ENCODE measurements at regions not wholly inside any gene's neighbourhood (a gene's known extent, or its start where the extent isn't known, plus 50 kb on each side); places are given as distances from the start of the nearest gene placed in this dataset.

DNA sequence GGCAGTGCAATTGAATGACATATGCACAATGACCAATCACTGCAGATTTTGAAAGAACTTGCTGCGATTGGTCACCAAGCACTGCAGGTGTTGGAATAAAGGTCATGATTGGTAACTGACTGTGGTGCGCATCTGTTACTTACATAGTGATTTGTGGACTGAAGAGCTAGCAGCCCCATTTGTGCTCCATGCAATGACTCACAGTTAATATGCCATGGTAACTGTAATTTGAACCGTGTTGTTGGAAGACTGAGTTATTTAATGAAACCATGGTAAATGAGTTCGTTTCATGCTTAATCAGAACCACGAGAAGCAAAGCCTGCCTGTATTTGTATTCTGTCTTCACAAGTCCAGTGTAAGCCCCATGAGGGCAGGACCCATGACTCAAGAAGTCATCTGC is 220.5 kb downstream of the TJP1 start:
- DNase-seq (ENCODE audit: low spot score): no peak

DNA sequence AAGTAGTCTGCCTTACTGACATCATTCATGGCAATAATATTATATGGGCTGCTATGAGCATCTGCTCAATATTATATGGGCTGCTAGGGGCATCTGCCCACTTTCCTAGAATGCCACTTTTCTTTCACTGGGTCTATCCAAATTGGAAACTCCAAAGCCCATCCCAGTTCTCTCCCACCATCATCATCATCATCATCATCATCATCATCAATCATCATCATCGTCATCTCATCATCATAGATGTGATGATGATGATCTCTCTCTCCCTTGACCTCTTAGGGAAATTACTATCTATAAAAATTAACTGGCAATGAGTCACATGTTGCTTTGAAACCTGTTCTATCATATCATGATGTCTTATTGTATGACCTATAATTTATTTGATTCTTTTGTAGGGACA is 222.0 kb downstream of the TJP1 start:
- DNase-seq (ENCODE audit: low spot score): no peak

DNA sequence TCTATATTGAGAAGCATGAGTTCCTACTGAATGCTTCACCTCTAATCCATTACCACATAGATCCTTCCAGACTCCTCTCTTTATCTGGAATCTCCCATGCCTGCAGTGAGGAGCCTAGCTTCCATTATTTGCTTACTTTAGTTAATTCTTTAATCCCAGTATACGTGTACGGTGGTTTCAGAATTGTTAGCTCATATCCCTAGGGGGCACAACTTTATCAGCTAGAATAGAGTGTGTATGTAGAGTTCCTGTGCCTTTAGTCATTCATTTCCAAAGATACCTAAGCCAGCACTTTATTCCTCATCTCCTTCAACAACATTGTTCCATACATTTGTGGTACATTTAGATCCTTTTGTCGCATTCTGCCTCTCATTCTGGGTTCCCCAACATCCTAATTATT is 226.0 kb downstream of the TJP1 start:
- no peak for DNase-seq (ENCODE audit: low spot score)

DNA sequence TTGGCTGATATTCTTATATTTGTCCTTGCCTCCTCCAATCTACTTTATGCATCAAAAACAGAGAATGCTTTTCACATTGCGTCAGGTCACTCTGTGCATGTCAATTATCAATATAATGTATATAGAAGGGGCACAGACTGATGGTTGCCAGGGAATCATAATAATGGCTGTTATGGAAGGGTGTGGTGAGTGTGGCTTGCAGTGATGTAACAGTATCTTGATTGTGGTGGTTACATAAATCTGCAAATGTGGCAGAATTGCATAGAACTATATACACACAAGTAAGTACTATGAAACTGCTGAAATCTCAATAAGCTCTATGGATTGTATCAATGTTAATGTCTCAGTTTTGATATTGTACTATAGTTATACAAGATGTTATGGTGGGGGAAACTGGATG is 228.6 kb downstream of the TJP1 start:
- no peak for DNase-seq (ENCODE audit: low spot score)

DNA sequence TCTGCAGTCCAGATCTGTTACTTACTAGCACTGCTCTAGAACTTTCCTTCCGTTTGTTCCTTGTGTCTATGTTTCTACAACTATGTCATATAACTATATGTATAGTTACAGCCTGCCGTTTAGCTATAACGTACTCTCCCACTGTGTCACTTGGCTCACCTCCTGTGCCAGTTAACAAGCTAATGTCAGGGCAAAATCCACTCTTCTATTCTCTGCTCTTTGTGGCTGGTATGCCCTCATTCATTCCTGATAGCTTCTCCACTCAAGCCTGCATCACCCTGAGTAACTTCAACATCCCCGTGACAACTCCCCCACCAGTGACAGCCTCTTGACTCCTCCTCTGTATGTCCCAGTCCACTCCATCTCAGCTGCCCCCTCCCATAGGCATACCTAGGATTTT is 229.2 kb downstream of the TJP1 start:
- DNase-seq (ENCODE audit: low spot score): no peak

DNA sequence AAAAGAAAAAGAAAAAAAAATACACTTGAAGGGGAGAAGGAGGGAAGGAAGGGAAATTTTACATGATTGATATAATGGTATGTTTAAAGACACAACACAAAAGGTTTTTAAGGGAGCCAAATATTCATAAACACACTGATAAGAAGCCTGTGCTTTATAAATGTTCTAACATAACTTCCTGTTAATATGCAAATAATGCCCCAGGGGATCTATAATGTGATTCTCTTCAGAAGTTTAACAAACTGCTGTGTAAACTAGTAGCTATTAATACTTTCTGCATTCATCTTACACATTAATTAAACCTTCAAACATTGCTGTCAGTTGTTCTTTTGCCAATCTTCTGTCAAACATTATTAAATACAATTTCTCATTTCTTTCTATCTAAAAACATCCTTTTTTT is 231.6 kb downstream of the TJP1 start:
- no peak for DNase-seq (ENCODE audit: low spot score)

DNA sequence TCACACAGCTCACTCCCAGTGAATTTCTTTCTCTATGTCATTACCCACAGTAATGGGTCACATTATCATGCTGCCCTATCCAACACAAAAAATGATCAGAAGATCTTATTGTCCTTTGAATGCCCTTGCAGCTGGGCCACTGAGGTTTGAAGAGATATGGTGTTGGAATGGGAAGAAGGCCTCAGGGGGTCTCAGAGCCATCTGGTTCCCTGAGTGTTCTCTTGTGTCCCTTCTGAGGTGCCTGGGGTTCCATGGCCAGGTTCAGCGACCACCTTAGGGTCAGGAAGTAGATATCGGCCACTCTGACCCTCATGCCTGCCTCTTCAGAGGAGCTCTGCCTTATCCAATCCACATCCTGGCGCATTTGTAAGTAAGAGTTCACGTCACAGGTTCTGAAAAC is 232.3 kb downstream of the TJP1 start:
- no peak for DNase-seq (ENCODE audit: low spot score)

DNA sequence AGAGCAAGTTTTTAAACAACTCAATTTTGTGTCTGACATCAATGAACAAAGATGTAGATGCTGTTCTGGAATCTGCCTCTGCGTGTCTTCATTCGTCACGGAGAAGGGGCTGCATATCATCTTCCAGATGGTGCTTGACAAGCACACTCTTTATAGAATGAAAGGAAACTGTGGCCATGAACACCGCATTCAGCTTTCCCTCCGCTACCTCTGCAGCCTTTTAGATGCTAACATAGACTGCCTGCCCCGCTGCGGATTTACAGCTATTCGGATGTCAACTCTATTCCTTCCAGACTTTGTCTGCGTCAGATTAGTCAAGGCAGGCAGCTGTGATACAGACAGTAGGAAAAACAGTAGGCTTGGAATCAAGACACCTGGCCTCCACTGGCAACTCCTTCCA is 232.9 kb downstream of the TJP1 start:
- no peak for DNase-seq (ENCODE audit: low spot score)

DNA sequence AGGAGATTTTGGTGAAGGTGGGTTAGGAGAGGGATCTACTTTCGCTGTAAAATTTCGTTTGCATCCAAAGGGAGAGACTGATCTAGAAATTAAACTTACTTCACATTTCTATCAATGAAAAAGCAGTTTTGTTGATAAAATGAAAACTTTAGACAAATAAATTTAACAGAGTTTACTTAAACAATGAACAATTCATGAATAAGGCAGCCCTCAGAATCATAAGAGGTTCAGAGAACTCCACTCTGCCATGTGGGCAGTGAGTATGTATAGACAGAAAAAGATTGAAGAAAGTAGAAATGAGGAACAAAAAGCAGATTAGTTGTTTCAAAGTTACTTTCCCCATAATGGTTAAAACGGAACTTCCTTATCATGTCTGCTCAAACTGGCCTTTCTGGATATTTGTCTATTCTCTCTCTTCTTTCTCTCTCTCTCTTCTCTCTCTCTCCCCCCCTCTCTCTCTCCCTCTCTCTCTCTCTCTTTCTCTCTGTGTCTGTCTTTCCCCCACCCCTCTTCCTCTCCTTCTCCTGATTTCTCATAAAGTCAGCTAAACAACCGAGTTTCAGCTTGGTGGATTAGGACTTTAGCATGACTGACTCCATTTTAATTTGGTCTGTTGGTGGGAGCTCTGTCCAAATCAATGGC is 248.9 kb downstream of the TJP1 start:
- DNase-seq (ENCODE audit: low spot score): no peak

DNA sequence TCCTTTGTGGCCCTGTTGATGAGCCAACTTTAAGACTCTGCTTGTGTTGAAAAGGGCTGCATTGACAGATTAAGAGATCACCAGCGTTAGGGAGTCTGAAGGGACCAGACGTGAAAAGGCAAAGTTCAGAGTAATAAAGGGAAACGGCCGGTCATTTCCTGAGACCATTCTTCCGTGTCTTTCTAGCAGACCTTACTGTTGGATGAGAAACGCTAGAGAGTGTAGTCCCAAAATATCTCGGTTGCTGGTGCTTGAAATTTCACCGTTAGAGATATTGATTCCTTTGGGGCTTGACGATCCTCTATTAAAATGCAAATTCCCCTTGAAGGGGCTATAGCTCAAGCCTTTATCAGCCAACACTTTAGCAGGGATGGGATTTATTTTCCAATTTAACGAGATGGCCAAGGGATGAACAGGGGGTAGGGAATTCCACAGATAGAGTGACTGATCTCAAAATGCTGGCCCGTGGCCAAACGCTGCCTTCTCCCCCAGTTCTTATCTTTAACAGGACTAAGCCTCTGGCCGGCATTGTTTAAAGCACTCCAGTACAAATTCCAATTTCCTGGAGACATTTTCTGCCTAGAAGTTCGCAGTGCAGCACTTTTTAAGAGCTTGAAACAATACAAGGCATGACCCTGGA is 250.4 kb downstream of the TJP1 start:
- no peak for DNase-seq (ENCODE audit: low spot score)

DNA sequence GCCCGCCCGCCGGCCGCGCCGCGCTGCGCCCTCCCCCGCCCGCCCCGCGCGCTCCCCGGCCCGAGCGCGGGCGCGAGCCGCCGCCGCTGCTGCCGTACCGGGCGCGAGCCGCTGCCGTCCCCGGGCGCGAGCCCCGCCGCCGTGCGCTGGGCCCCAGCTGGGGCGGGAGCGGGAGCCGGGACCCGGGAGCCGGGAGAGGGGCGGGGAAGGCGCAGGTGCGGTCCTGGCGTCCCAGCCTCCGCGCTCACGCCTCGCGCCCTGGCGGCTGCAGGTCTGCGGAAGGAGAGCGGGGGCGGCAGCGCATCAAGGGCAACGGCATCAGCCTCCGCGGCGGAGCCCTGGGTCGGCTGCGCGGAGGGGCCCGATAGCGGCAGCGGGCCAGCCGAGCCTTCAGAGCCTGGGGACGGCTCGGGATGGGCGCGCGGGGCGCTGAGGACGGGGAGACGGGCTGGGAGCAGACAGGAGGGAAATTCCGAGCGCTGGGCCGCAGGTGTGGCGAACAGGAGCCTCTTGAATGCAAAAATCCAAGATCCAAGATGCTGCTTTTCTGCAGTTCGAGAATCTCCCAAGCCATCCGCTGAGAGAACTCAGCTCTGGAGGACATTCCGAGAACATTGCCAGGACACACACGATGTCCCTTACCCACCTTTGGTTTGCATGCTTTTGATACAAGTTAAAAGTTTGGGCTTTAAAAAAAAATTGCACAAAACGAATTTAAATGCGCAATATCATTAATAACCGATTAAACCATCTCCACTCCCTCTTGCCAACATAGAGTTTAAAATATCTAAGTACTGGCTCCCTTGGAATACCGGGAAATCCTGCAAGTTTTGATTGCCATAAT is 251.1 kb downstream of the TJP1 start:
- DNase-seq (ENCODE audit: low spot score): peak; percentile 11

DNA sequence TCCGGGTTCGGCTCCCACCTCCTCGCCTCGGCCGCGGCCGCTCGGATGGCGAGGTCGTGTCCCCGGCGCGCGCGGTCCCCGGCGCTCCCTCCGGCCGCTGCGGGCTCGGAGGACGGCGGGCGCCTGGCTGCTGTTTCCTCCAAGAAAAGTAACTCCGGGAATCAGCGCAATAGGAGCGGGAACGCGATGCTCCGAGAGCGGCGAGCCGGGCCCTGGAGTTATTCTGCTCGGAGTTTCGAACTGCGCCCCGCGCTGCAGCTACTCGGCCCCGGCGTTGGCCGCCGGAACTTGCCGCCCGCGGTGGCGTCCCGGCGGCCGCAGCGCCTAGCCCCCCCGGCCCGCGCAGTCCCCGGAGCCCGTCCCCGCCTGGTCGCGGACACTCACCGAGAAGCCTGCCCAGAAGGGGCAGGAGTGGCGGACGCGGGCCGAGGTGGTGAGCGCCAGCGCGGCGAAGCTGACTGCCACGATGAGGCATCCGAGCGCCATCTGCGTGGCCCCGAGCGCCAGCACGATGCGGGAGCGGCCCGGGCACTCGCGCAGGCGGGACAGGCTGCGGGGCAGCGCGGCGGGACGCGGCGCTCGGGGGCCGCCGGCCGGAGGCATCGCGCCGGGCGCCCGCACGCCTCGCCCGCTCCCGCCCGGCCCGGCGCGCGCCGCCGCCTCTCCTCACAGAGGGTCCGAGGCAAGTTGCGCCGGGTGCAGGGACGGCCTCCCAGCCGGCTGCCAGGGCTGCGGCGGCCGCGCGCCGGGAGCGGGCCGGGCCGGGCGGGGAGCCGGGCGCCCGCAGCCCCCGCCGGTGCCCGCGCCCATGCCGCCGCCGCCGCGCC is 251.9 kb downstream of the TJP1 start:
- DNase-seq (ENCODE audit: low spot score): peak; percentile 25

DNA sequence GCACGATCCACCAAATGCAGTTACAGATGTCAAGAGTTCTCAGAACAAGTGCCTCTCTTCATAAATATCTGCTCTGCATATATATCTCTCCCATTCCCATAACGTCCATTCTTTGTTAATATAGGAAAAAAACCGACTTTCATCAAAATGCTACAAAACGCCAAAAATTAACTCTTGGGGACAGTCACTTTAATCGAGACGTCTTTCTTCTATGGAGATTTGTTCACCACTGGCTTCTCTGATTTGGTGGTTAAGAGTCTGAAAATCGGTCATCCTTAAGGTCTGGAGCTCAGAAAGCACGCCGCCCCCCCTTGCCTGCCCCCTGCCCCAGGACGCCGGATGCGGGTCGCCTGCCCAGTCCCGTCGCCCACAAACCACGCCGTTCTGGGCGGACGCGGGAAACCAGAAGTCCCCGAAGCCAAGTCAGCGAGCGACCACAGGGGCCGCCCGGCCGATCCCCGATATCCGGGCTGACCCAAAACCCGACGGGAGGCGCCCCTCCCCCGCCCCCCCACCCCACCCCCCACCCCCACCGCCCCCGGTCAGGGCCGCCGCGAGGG is 252.7 kb downstream of the TJP1 start:
- no peak for DNase-seq (ENCODE audit: low spot score)

DNA sequence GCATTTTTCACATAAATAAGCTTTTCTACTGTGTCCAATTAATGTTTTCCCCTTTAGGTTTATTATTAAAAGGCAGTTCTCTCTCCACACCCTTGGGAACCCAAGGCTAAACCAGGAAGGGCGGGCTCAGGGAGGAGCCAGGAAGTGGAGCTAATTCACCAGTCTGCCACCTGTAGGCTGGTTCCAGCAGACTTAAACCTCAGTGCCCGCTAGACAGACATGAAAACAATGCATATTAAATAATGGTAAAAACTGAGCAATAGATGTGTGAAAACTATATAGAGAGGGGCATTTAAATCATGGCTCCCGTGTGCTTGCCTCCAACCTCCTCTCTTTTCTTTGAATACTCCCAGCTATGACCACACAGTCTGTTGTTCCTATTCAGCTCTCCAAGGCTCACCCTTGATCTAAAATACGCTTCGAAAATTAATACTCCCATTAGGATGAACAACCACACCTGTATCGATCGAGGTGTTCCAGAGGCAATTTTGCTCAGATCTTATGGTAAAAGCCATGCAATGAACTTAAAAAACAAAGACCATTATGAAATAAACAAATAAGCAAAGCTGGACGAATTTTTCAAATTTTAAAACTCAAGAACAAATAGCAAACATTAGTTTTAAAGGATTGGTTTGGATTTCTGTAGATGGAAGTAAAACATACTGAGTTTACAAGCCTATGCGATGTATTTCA is 253.3 kb downstream of the TJP1 start:
- peak; percentile 34 for DNase-seq (ENCODE audit: low spot score)

DNA sequence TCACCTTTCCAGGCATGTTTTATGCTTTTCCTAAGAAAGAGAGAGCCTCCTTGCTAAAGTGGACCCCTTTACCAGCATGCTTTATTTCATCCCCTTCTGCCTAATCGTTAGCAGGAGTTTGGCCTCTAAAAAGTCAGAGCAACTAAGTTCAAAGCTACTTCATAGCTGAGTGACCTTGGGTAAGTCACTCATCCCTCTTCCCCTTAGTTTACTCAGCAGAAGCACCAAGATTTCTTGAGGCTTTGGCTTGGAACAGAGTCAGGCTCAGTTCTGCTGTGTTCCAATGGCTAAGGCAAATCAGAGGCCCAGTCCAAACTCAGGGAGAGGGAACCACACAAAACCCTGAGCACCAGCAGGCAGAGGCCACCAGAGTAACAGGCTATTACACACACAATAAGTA is 254.9 kb downstream of the TJP1 start:
- no peak for DNase-seq (ENCODE audit: low spot score)

DNA sequence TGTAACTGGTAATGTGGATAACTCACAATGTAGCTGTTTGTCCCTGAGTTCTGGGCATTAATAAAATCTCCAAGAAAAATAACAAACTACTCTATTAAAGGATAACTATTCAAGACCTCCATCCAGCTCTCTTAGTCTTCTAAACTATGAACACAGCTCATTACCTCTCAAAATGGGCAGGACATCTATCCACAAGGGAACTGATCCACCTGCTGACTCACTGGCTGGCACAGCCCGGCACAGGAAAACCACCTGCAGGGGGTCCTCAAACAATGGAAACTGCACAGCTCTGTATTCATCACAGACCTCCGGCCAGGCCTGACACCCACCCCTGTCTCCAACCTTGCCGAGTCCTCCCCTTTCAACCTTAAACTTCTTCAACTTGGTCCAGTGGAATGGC is 255.4 kb downstream of the TJP1 start:
- no peak for DNase-seq (ENCODE audit: low spot score)

DNA sequence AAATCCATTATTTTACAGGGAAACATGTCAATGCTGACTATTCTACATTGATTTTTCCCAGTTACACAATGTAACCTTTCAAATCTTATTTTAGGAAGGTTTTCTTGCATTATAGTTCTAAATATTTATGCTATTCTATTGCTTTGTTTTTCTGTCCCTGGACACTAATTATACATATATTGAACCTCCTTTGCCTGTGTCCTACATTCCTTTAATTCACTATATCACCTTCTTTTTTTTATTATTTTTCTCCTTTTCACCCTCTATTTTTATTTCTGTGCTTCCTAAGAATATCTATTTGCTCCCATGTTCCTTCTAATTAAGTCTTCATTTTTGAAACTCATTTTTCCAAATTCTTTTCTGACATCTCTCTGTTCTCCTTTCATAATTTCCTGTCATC is 259.2 kb downstream of the TJP1 start:
- DNase-seq (ENCODE audit: low spot score): no peak

DNA sequence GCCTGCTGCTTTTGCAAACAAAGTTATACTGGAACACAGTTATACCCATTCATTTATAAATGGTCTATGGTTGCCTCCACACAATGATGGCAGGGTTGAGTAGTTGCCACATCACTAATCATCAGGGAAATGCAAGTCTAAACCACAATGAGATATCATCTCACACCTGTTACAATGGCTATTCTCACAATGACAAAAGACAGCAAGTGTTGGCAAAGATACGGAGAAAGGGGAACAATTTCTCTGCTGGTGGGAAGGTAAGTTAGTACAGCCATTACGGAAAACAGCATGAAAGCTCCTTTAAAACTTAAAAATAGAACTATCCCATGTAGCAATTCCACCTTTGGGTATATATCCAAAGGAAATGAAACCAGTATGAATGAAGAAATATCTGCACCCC is 261.4 kb downstream of the TJP1 start:
- no peak for DNase-seq (ENCODE audit: low spot score)

DNA sequence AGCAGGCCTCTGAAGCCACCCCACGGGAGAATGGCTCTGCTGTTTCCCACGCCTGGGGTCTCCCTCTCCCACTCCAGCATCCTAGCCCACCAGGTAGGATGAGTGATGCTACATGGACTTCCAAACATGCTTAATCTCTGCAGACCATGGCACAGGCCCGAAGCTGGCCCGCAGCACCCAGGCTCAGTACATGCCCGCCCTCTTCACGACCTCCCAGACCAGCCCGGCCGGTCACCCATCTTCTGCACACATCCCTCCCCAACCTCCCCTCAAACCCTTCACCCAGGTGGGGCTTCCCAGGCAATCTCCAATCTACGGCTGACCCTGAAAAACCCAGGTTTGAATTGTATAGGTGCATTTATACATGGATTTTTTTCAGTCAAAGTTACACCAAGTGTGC is 264.0 kb downstream of the TJP1 start:
- no peak for DNase-seq (ENCODE audit: low spot score)

DNA sequence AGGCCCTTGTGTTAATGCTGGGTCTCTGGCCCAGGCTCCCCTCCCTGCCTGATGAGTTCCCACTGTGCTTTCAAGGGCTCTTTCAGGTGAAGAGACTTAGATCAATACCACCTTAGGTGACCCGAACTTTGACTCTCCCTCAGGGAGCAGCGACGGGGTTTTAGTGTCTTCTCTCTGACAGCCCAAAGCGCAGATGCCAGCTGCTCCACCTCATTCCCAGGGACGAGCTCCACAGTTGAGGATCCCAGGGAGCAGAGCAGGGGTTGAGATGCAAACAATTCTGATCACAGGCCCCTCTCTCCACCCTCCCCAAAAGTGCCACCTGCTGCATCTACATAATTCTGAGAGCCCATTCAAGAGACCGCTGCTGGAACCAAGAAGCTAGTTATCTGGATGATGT is 265.1 kb downstream of the TJP1 start:
- no peak for DNase-seq (ENCODE audit: low spot score)

DNA sequence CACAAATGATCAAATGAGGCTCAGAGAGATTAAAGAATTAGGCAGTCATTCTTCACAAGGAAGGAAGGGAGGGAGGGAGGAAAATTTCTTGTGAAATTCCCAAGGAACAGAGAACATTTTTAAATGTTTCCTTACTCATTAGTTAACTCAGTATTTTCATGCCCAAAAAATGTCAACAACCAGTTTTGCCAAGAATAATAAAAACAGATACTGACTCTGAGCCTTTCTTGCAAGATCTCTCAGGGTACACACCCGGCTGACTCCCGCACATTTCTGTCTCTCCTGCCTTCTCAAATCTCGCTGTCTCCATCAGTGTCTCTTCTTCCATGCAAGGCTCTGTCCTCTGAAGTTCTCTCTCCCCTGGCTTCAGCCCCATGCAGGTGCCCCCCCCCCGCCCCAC is 265.9 kb downstream of the TJP1 start:
- no peak for DNase-seq (ENCODE audit: low spot score)

DNA sequence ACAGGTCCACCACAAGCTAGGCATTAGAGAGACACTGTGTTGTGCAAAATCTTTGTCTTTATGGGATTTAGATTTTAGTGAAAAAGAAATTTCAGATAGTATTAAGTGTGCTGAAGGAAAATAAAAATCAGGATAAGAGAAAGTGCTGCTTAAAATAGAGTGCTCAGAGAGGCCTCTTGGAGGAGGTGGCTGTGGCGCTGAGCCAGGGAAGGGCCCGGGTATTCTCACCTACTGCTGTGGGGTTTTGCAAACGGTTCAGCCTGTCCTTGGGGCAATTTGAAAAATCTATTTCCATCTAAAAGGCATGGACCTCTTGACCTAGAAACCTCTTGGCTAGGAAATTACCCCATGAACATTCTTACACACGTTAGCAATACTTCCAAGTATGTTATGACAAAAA is 267.7 kb downstream of the TJP1 start:
- no peak for DNase-seq (ENCODE audit: low spot score)
